ENCODE measurements at regions not wholly inside any gene's neighbourhood (a gene's known extent, or its start where the extent isn't known, plus 50 kb on each side); places are given as distances from the start of the nearest gene placed in this dataset.

DNA sequence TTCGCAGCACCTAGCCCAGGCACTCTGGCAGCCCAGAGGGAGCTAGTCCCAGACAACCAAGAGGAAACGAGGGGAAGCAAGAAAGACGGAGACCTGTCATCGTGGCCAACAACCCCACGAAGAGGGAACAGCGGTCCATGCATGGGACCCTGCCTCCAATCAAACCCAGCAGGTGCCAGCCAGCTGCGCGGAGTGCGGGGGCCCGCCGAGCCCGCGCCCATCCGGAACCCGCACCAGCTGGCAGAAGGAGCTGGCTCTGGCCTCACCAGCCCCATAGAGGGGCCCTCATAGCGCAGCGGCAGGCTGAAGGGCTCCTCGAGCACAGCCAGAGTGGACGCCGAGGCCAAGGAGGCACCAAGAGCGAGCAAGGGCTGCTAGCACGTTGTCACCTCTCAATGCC lies 332.4 kb upstream of the MAGEB18 start:
- no peak overlapping the region for H3K9ac ChIP-seq (ENCODE audit: low read length)
- TF ChIP-seq EP300 (conservative IDR thresholded peaks at IDR 0.05; ENCODE audit: poor library complexity, severe bottlenecking) (no peak), RAD21 (conservative IDR thresholded peaks at IDR 0.05) (no peak), MXI1 (conservative IDR thresholded peaks at IDR 0.05; ENCODE audit: poor library complexity, severe bottlenecking) (no peak), EZH2 (IDR thresholded peaks at IDR 0.05; ENCODE audit: borderline replicate concordance, insufficient read depth, low read length, poor library complexity, severe bottlenecking) (no peak), TAF1 (IDR thresholded peaks at IDR 0.05; ENCODE audit: low read depth) (no peak), SMC3 (conservative IDR thresholded peaks at IDR 0.05; ENCODE audit: poor library complexity) (no peak), POLR2AphosphoS5 (IDR thresholded peaks at IDR 0.05) (no peak)
- TF ChIP-seq, protein P1, sequence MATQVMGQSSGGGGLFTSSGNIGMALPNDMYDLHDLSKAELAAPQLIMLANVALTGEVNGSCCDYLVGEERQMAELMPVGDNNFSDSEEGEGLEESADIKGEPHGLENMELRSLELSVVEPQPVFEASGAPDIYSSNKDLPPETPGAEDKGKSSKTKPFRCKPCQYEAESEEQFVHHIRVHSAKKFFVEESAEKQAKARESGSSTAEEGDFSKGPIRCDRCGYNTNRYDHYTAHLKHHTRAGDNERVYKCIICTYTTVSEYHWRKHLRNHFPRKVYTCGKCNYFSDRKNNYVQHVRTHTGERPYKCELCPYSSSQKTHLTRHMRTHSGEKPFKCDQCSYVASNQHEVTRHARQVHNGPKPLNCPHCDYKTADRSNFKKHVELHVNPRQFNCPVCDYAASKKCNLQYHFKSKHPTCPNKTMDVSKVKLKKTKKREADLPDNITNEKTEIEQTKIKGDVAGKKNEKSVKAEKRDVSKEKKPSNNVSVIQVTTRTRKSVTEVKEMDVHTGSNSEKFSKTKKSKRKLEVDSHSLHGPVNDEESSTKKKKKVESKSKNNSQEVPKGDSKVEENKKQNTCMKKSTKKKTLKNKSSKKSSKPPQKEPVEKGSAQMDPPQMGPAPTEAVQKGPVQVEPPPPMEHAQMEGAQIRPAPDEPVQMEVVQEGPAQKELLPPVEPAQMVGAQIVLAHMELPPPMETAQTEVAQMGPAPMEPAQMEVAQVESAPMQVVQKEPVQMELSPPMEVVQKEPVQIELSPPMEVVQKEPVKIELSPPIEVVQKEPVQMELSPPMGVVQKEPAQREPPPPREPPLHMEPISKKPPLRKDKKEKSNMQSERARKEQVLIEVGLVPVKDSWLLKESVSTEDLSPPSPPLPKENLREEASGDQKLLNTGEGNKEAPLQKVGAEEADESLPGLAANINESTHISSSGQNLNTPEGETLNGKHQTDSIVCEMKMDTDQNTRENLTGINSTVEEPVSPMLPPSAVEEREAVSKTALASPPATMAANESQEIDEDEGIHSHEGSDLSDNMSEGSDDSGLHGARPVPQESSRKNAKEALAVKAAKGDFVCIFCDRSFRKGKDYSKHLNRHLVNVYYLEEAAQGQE (IDR thresholded peaks at IDR 0.05; ENCODE audit: borderline replicate concordance), result no peak
- TF ChIP-seq, protein P2, sequence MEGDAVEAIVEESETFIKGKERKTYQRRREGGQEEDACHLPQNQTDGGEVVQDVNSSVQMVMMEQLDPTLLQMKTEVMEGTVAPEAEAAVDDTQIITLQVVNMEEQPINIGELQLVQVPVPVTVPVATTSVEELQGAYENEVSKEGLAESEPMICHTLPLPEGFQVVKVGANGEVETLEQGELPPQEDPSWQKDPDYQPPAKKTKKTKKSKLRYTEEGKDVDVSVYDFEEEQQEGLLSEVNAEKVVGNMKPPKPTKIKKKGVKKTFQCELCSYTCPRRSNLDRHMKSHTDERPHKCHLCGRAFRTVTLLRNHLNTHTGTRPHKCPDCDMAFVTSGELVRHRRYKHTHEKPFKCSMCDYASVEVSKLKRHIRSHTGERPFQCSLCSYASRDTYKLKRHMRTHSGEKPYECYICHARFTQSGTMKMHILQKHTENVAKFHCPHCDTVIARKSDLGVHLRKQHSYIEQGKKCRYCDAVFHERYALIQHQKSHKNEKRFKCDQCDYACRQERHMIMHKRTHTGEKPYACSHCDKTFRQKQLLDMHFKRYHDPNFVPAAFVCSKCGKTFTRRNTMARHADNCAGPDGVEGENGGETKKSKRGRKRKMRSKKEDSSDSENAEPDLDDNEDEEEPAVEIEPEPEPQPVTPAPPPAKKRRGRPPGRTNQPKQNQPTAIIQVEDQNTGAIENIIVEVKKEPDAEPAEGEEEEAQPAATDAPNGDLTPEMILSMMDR (IDR thresholded peaks at IDR 0.05; ENCODE audit: poor library complexity, severe bottlenecking), result no peak

DNA sequence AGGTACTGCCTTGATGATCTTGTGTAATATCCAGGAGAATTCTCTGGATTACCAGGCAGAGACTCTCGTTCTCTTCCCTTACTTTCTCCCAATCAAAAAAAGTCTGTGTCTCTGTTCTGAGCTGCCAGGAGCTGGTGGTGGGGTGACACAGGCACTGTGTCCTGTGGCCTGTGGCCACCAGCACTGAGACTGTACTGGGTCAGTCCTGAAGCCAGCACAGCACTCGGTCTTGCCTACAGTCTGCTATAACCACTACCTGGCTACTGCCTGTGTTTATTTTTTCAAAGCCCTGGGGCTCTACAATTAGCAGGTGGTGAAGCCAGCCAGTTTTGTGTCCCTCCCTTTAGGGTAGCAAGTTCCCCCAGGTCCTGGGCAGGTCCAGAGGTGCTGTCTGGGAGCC lies 331.1 kb upstream of the MAGEB18 start:
- TF ChIP-seq TAF1 (IDR thresholded peaks at IDR 0.05; ENCODE audit: low read depth), result no peak
- TF ChIP-seq EP300 (conservative IDR thresholded peaks at IDR 0.05; ENCODE audit: poor library complexity, severe bottlenecking), result no peak
- TF ChIP-seq, protein P1 (IDR thresholded peaks at IDR 0.05; ENCODE audit: borderline replicate concordance), result no peak
- no peak for TF ChIP-seq SMC3 (conservative IDR thresholded peaks at IDR 0.05; ENCODE audit: poor library complexity)
- TF ChIP-seq EZH2 (IDR thresholded peaks at IDR 0.05; ENCODE audit: borderline replicate concordance, insufficient read depth, low read length, poor library complexity, severe bottlenecking), result no peak
- TF ChIP-seq MXI1 (conservative IDR thresholded peaks at IDR 0.05; ENCODE audit: poor library complexity, severe bottlenecking), result no peak
- TF ChIP-seq RAD21 (conservative IDR thresholded peaks at IDR 0.05), result no peak
- TF ChIP-seq, protein P2 (IDR thresholded peaks at IDR 0.05; ENCODE audit: poor library complexity, severe bottlenecking), result no peak
- TF ChIP-seq POLR2AphosphoS5 (IDR thresholded peaks at IDR 0.05), result no peak
- Histone ChIP-seq H3F3A (ENCODE audit: insufficient read depth, low read length, poor library complexity, severe bottlenecking) (no peaks in the 10 kb centered on the region), H2AFZ (ENCODE audit: low read depth, low read length) (no peak overlapping the region), H3K9me3 (ENCODE audit: low read length) (no peaks in the 10 kb centered on the region), H3K4me2 (ENCODE audit: low read length) (no peak overlapping the region), H3K9ac (ENCODE audit: low read length) (no peak overlapping the region), H4K20me1 (ENCODE audit: insufficient read depth) (no peaks in the 10 kb centered on the region), H3K36me3 (ENCODE audit: insufficient read depth, low read length) (no peaks in the 10 kb centered on the region), H3K79me2 (replicated peaks; ENCODE audit: insufficient read depth, low read length) (no peaks in the 10 kb centered on the region), H3K27me3 (ENCODE audit: insufficient read depth, low read depth, low read length) (no peaks in the 10 kb centered on the region), H3K9me2 (ENCODE audit: insufficient read depth, low read length) (no peaks in the 10 kb centered on the region), H3K4me3 (ENCODE audit: low read length) (no peak overlapping the region), H3K27ac (ENCODE audit: low read length) (no peak overlapping the region)

More for the DNA sequence above, 332.4 kb upstream of the MAGEB18 start:
- Histone ChIP-seq H3K4me3 (ENCODE audit: low read length) (no peak overlapping the region), H3K4me2 (ENCODE audit: low read length) (no peak overlapping the region), H3K36me3 (ENCODE audit: insufficient read depth, low read length) (no peaks in the 10 kb centered on the region), H3K27ac (ENCODE audit: low read length) (no peak overlapping the region), H3K9me2 (ENCODE audit: insufficient read depth, low read length) (no peaks in the 10 kb centered on the region), H3K79me2 (replicated peaks; ENCODE audit: insufficient read depth, low read length) (no peaks in the 10 kb centered on the region), H3K9me3 (ENCODE audit: low read length) (no peaks in the 10 kb centered on the region), H4K20me1 (ENCODE audit: insufficient read depth) (no peaks in the 10 kb centered on the region), H3K27me3 (ENCODE audit: insufficient read depth, low read depth, low read length) (no peaks in the 10 kb centered on the region), H2AFZ (ENCODE audit: low read depth, low read length) (no peak overlapping the region), H3F3A (ENCODE audit: insufficient read depth, low read length, poor library complexity, severe bottlenecking) (no peaks in the 10 kb centered on the region)

Data from neural cell (in vitro differentiated cells).